HG03095 (cell line): ENCODE measurements at regions not wholly inside any gene's neighbourhood (a gene's known extent, or its start where the extent isn't known, plus 50 kb on each side); places are given as distances from the start of the nearest gene placed in this dataset.

Source experiments
- ATAC-seq: cut with Tn5 transposase; IDR thresholded peaks from one replicate; pipeline ENCODE4 v1.9.1; 2021; ENCODE audit warnings: moderate library complexity; ENCODE audit not compliant: unreplicated experiment

GRCh38 chr2:80703532-80703931 lies 399.0 kb upstream of the LRRTM1 start:
- ATAC-seq, result no peak

GRCh38 chr2:80700961-80701360 lies 396.4 kb upstream of the LRRTM1 start:
- ATAC-seq, result no peak
